ENCODE measurements at regions not wholly inside any gene's neighbourhood (a gene's known extent, or its start where the extent isn't known, plus 50 kb on each side); places are given as distances from the start of the nearest gene placed in this dataset.

DNA sequence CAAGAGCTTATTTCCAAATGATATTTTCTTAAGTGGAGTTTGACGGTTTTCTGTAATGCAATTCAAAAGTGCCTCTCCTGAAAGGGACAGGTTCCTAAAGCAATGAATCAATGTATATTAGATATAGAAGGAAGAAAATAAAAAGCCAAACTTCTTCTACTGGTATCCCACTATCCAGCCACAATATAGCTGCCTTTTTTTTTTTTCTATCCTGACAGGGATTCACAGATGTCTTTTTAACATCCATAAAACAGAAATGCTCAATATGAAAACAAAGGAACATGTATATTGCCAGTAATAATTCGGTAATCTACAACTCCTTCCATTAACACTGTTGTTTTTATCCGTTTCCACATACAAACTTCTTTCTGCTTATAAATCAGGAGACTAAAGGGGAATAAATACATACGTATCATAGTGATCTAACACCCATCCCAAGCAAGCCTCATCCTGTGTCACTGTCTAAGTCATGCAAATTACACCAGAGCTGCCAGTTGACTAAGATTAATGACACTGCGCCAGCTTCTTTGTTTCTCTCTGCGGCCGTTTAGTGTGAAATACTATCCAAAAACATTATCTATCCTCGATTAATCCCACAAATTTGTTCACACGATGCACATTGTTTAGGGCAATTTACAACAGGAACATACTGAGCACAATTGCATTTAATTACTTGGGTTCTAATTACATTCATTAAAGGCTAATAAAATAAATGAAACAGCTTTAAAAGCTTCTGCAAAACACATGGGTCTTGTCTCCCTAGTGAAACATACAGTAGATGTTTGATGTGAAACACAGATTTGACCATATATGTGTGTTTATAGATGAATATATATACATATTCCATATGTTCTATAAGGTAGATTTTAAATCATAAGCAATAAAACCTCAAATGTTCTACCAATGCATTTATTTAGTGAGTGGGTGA, 51.9 kb upstream of the CDIN1 start:
- DNase-seq (ENCODE audit: low spot score): no peak

DNA sequence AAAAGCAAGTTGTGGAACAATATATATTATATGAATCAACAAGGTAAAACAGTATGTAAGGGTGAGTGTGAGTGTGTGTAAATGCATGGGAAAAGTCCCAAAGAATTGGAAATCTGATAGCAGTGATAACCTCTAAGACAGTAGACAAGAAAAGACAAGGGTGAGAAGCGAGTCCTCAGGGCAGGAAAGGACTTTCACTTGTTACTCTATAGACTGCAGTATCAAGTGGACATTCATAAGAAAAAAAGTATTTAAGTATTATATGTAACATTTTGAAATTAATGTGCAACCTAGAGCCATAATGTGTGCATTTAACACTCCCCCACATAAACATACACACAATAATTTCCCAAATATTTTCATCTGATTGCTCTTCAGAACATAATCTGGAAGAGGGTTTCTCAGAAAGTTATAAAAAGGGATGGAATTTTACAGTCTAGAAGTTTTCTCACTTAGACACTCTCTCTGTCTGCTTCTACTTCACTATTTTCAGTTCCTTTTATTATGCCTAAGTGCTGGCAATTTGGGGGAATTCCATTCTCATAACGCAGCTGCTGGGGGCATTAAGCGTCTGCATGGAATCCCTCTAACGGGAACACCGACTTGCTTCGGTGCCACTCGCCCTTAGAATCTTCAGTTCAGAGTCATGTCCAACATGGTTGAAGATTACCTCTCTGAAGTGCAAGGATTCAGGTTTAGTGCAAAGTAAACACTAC, 50.0 kb upstream of the CDIN1 start:
- no peak for DNase-seq (ENCODE audit: low spot score)

Measured in LoVo (cell line).